ENCODE measurements at regions not wholly inside any gene's neighbourhood (a gene's known extent, or its start where the extent isn't known, plus 50 kb on each side); places are given as distances from the start of the nearest gene placed in this dataset.

- no peak for TF ChIP-seq CTCF (IDR thresholded peaks at IDR 0.05)
- peaks cover 0 to 12% (median 0%) of the 10 kb centered on the region in 7 donors for H3K27me3 ChIP-seq
- DNase-seq (no peak), ATAC-seq (no peak)
- H3K4me1 ChIP-seq: no peaks in the 10 kb centered on the region
- 70 to 85% methylated on average over 3 of the region's 3 CpGs for WGBS, 2 donors
- H3K36me3 ChIP-seq: no peaks in the 10 kb centered on the region
- no peaks in the 10 kb centered on the region for H3K9me3 ChIP-seq
- no peak overlapping the region for H3K27ac ChIP-seq
- intact Hi-C loops (cut with DNase I): no loop called here
- H3K4me3 ChIP-seq: no peak overlapping the region
These were observed 154.5 kb downstream of the RPIA start for GRCh38 chr2:88845772-88846661.

- no peaks in the 10 kb centered on the region for H3K36me3 ChIP-seq
- no peak for TF ChIP-seq CTCF (IDR thresholded peaks at IDR 0.05)
- no peak for DNase-seq
- WGBS, 2 donors: 75 to 77% methylated on average over 3 of the region's 3 CpGs
- H3K4me1 ChIP-seq: peaks cover 0 to 5% (median 2%) of the 10 kb centered on the region in 9 donors
- intact Hi-C loops (cut with DNase I): loop anchor here in 1 of 10 donors (10.0 kb wide), 1 partner anchor 108 kb away; no protein-coding TSS in a partner anchor
- H3K27ac ChIP-seq: no peak overlapping the region
- no peak for ATAC-seq
- H3K4me3 ChIP-seq: no peak overlapping the region
- H3K27me3 ChIP-seq: peaks cover 0 to 7% (median 0%) of the 10 kb centered on the region in 7 donors
- H3K9me3 ChIP-seq: no peaks in the 10 kb centered on the region
These were observed 161.4 kb downstream of the RPIA start for GRCh38 chr2:88852753-88853402.

GRCh38 chr2:88853403-88853790 lies 161.9 kb downstream of the RPIA start:
- peaks cover 0 to 7% (median 0%) of the 10 kb centered on the region in 7 donors for H3K27me3 ChIP-seq
- H3K36me3 ChIP-seq: no peaks in the 10 kb centered on the region
- ATAC-seq (no peak), DNase-seq (no peak)
- H3K4me1 ChIP-seq: peaks cover 0 to 10% (median 6%) of the 10 kb centered on the region in 9 donors
- 71 to 74% methylated on average over 2 of the region's 2 CpGs for WGBS, 2 donors
- H3K9me3 ChIP-seq: no peaks in the 10 kb centered on the region
- no peak overlapping the region for H3K4me3 ChIP-seq
- H3K27ac ChIP-seq: no peak overlapping the region
- intact Hi-C loops (cut with DNase I): loop anchor here in 1 of 10 donors (10.0 kb wide), 1 partner anchor 109 kb away; no protein-coding TSS in a partner anchor
- TF ChIP-seq CTCF (IDR thresholded peaks at IDR 0.05): no peak

- intact Hi-C loops (cut with DNase I): loop anchor here in 1 of 10 donors (10.0 kb wide), 1 partner anchor 110 kb away; no protein-coding TSS in a partner anchor
- WGBS, 2 donors: 90 to 96% methylated on average over 2 of the region's 2 CpGs
- H3K9me3 ChIP-seq: no peaks in the 10 kb centered on the region
- H3K27ac ChIP-seq: no peak overlapping the region
- no peak for ATAC-seq
- no peak overlapping the region for H3K4me3 ChIP-seq
- no peak for TF ChIP-seq CTCF (IDR thresholded peaks at IDR 0.05)
- no peaks in the 10 kb centered on the region for H3K36me3 ChIP-seq
- no peak for DNase-seq
- peaks cover 0 to 4% (median 0%) of the 10 kb centered on the region in 7 donors for H3K27me3 ChIP-seq
- peaks cover 0 to 13% (median 10%) of the 10 kb centered on the region in 9 donors for H3K4me1 ChIP-seq
These were observed 163.1 kb downstream of the RPIA start for GRCh38 chr2:88854528-88854927.
